Tibial artery (tissue), 4 donors: ENCODE measurements at regions not wholly inside any gene's neighbourhood (a gene's known extent, or its start where the extent isn't known, plus 50 kb on each side); places are given as distances from the start of the nearest gene placed in this dataset.
"Not testable (repeated sequence)": the region's sequence is repeated elsewhere in the genome, so short reads cannot be mapped to it uniquely, and the experiment has no call there.

ENCODE experiments used
- DNase-seq, 2 donors: peaks; one replicate each; pipeline ENCODE4 v3.0.0-alpha.2; 2019
- H3K27ac ChIP-seq, 2 donors: fragments of 200-600 bp; sonication (generic) in 1 of 2; 1 replicate in 1 of 2; 2 replicates in 1 of 2; pipeline ENCODE4 v1.5.1; 2018 to 2019; ENCODE audit warnings: mild to moderate bottlenecking in 1 of 2
- H3K27me3 ChIP-seq, 2 donors: fragments of 200-600 bp; sonication (generic) in 1 of 2; one replicate each; pipeline versions ENCODE4 v1.5.1 to v1.6.0; 2016 to 2019
- H3K36me3 ChIP-seq, 3 donors: fragments of 200-600 bp; sonication (generic) in 2 of 3; one replicate each; pipeline ENCODE4 v1.5.1; 2016 to 2019; ENCODE audit warnings: mild to moderate bottlenecking in 2 of 3
- H3K4me1 ChIP-seq, 4 donors: fragments of 200-600 bp; sonication (generic) in 2 of 4; 1 replicate in 3 of 4; 2 replicates in 1 of 4; pipeline ENCODE4 v1.5.1; 2016 to 2019
- H3K4me3 ChIP-seq, 2 donors: fragments of 200-600 bp; sonication (generic) in 1 of 2; 1 replicate in 1 of 2; 2 replicates in 1 of 2; pipeline ENCODE4 v1.5.1; 2018 to 2019; ENCODE audit warnings: mild to moderate bottlenecking in 2 of 2
- H3K9me3 ChIP-seq, 3 donors: fragments of 200-600 bp; sonication (generic) in 1 of 3; one replicate each; pipeline ENCODE4 v1.5.1; 2016 to 2019
- intact Hi-C: fragments of 100-400 bp; cut with DNase I; formaldehyde crosslinking; loops from one replicate; pipeline ENCODE4 v1.15.0; 2023; ENCODE audit warnings: low total_unique reads
- TF ChIP-seq, protein P1 (sequence below), 2 experiments: fragments of 200-600 bp in 1 of 2; fragments of 450-650 bp in 1 of 2; IDR thresholded peaks; one replicate each; pipeline ENCODE4 v1.5.1; 2017 to 2019; ENCODE audit warnings: antibody characterized with exemption in 2 of 2, mild to moderate bottlenecking in 1 of 2, moderate library complexity in 1 of 2

DNA sequence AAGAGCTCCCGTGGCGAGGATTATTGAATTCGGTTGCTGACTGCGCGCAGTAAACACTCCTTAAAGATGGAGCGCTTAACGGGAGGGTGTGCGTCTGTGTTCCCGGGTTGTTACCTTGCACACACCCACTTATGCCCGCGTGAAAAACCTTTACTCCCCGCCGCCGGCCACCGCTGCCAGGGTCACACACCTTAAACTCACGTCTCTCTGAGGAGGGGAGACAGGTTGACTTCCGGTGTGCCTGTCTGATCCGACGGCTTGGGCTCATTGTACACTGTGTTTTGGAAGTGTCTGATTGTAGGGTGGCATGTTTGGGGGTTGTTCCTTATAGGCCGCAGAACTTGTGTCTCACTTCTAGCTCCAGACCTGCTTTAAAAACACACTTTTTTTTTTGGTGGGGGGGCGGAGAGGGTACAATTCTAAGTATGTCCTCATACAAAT, 66.8 kb downstream of the KPNA2 start:
- Histone ChIP-seq H3K27ac (peak overlapping the region; percentile 92 to 97), H3K4me3 (peak overlapping the region; percentile 80 to 99), H3K9me3 (no peaks in the 10 kb centered on the region), H3K4me1 (peaks cover 0 to 24% (median 9%) of the 10 kb centered on the region in 4 donors), H3K27me3 (no peaks in the 10 kb centered on the region), H3K36me3 (no peaks in the 10 kb centered on the region)
- peak in 1 of 2 donors; percentile 70 for DNase-seq
- intact Hi-C loops, result no loop called here
- TF ChIP-seq, protein P1, sequence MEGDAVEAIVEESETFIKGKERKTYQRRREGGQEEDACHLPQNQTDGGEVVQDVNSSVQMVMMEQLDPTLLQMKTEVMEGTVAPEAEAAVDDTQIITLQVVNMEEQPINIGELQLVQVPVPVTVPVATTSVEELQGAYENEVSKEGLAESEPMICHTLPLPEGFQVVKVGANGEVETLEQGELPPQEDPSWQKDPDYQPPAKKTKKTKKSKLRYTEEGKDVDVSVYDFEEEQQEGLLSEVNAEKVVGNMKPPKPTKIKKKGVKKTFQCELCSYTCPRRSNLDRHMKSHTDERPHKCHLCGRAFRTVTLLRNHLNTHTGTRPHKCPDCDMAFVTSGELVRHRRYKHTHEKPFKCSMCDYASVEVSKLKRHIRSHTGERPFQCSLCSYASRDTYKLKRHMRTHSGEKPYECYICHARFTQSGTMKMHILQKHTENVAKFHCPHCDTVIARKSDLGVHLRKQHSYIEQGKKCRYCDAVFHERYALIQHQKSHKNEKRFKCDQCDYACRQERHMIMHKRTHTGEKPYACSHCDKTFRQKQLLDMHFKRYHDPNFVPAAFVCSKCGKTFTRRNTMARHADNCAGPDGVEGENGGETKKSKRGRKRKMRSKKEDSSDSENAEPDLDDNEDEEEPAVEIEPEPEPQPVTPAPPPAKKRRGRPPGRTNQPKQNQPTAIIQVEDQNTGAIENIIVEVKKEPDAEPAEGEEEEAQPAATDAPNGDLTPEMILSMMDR (IDR thresholded peaks at IDR 0.05), result no peak

DNA sequence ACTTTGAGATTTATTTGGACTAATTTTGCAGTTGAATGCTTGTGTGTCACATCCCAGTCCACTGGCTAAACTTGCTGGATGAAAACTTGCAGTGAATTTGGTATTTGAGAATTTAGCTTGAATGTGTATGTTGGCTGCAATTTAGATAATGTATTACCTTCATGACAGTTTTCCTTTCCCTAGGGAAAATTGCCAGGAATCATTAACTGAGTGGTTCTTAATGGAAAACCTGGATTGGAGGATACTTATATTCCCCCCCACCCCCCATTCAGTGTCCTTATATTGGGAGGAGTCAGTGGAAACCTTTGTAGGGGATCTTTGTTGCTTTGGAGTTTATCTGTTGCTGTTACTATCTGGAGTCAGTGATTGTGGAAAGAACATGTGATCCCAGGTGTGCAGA, 67.6 kb downstream of the KPNA2 start:
- peak overlapping the region; percentile 80 to 99 for H3K4me3 ChIP-seq
- no peaks in the 10 kb centered on the region for H3K9me3 ChIP-seq
- TF ChIP-seq, protein P1 (IDR thresholded peaks at IDR 0.05), result no peak
- peaks cover 0 to 29% (median 9%) of the 10 kb centered on the region in 4 donors for H3K4me1 ChIP-seq
- intact Hi-C loops, result no loop called here
- H3K27ac ChIP-seq, result peak overlapping the region in 1 of 2 donors; percentile 97
- no peak for DNase-seq
- H3K36me3 ChIP-seq, result peaks cover 0 to 1% (median 0%) of the 10 kb centered on the region in 3 donors
- H3K27me3 ChIP-seq, result no peaks in the 10 kb centered on the region

DNA sequence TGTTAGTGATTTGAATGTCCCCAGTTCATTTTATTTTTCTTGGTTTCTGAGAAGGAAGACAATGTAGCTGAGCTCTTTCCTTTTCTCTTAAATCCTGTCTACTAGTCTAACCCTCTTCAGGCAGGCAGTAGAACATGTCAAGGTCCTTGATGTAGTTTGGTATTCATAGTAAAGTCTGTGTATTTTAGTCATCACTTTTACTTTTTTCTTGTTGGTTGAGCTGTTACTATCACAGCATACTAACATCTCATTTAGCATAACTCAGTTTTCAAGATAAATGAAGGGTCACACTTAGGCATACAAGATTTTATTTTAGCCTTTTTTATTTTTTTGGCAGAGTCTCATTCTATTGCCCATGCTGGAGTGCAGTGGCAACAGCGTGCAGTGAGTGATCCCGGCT, 70.5 kb downstream of the KPNA2 start:
- Histone ChIP-seq H3K36me3 (peaks cover 4 to 5% (median 4%) of the 10 kb centered on the region in 3 donors), H3K4me3 (no peak overlapping the region), H3K4me1 (peaks cover 0 to 26% (median 9%) of the 10 kb centered on the region in 4 donors), H3K27me3 (no peaks in the 10 kb centered on the region), H3K27ac (no peak overlapping the region), H3K9me3 (no peaks in the 10 kb centered on the region)
- intact Hi-C loops, result no loop called here
- no peak for DNase-seq
- TF ChIP-seq, protein P1 (IDR thresholded peaks at IDR 0.05), result no peak

DNA sequence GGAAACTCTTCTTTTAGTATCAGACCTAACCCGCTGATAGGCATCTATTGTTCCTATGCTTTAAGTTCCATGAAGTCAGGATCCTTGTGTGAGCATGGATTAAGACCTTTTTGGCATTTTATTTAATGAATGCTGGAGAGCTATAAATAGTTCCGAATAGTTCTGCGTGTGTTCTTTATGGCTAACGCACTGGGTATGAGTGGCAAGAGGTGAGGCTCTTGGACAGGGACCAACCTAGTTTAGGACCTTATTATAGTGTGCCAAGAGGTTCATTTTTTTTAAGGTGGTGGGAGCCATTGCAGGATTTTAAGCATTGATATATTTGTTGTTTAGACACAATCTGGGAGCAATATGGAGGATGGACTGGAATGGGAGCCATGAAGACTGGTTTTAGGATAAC, 71.8 kb downstream of the KPNA2 start:
- TF ChIP-seq, protein P1 (IDR thresholded peaks at IDR 0.05), result no peak
- intact Hi-C loops, result no loop called here
- Histone ChIP-seq H3K9me3 (no peaks in the 10 kb centered on the region), H3K27ac (no peak overlapping the region), H3K27me3 (no peaks in the 10 kb centered on the region), H3K36me3 (peaks cover 4 to 5% (median 4%) of the 10 kb centered on the region in 3 donors), H3K4me3 (no peak overlapping the region), H3K4me1 (peaks cover 0 to 25% (median 9%) of the 10 kb centered on the region in 4 donors)
- DNase-seq, result no peak

DNA sequence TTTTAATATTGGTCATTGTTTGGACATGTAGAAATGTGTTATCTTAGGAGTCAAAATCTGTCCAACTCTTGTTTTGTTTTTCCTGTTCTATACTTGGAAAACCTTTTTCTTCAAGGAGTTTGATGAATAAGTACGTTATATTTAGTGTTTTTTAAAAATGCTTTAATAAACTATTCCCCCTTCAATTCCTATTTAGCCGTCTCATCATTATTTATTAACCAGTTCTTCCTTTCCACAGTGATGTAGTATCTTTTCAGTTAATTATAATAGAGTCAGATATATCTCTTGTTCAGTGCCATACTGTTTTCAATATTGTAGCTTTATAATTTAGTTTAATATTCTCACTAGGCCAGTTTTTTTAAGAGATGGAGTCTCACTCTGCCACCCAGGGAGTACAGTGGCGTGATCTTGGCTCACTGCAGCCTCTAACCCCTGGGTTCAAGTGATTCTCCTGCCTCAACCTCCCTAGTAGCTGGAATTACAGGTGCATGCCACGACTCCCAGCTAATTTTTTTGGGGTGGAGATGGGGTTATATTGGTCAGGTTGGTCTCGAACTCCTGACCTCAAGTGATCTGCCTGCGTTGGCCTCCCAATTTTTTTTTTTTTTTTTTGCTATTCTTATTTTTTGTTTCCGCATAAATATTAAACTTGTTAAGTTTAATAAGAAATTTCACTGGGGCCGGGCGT, 72.9 kb downstream of the KPNA2 start:
- Histone ChIP-seq H3K36me3 (peaks cover 4 to 5% (median 4%) of the 10 kb centered on the region in 3 donors), H3K4me1 (peaks cover 0 to 14% (median under 1%) of the 10 kb centered on the region in 4 donors), H3K9me3 (no peaks in the 10 kb centered on the region), H3K27ac (no peak overlapping the region), H3K4me3 (no peak overlapping the region), H3K27me3 (no peaks in the 10 kb centered on the region)
- intact Hi-C loops, result no loop called here
- TF ChIP-seq, protein P1 (IDR thresholded peaks at IDR 0.05), result no peak
- no peak for DNase-seq

DNA sequence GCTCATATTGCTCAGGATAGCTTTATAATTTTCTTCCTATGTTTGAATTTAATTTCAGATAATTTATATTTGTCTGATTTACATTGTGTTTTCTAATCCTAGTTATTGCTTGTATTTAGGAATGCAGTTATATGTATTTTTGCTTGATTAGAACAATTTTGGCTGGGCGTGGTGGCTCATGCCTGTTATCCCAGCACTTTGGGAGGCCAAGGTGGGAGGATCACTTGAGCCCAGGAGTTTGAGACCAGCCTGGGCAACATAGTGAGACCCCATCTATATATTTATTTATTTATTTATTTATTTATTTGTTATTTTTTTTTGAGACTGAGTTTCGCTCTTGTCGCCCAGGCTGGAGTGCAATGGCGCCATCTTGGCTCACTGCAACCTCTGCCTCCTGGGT, 73.9 kb downstream of the KPNA2 start:
- DNase-seq, intact Hi-C loops, H3K4me3 ChIP-seq, H3K9me3 ChIP-seq, H3K36me3 ChIP-seq, H3K27ac ChIP-seq, H3K27me3 ChIP-seq: not testable (repeated sequence)
- peaks cover 0 to 13% (median 0%) of the 10 kb centered on the region in 4 donors for H3K4me1 ChIP-seq

DNA sequence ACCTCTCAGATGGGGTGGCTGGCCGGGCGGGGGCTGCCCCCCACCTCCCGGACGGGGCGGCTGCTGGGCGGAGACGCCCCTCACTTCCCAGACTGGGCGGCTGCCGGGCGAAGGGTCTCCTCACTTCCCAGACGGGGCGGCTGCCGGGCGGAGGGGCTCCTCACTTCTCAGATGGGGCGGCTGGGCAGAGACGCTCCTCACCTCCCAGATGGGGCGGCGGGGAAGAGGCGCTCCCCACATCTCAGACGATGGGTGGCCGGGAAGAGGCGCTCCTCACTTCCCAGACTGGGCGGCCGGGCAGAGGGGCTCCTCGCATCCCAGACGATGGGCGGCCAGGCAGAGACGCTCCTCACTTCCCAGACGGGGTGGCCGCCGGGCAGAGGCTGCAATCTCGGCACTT, 80.7 kb downstream of the KPNA2 start:
- H3K9me3 ChIP-seq, DNase-seq, H3K27ac ChIP-seq, intact Hi-C loops, H3K4me1 ChIP-seq, H3K4me3 ChIP-seq, H3K27me3 ChIP-seq: not testable (repeated sequence)
- H3K36me3 ChIP-seq, result peaks cover 21 to 51% (median 48%) of the 10 kb centered on the region in 3 donors
